Liver (tissue), 8 donors: ENCODE measurements at regions not wholly inside any gene's neighbourhood (a gene's known extent, or its start where the extent isn't known, plus 50 kb on each side); places are given as distances from the start of the nearest gene placed in this dataset.

Source experiments
- DNase-seq: peaks from one replicate; pipeline ENCODE4 v3.0.0-alpha.2; 2017; ENCODE audit warnings: low spot score
- H3K27ac ChIP-seq, 2 donors: one replicate each; pipeline ENCODE4 v1.7.0; 2013; ENCODE audit warnings: inconsistent platforms in 2 of 2, low read length in 2 of 2, control low read depth in 1 of 2, low read depth in 1 of 2, mild to moderate bottlenecking in 1 of 2
- H3K27me3 ChIP-seq, 4 donors: one replicate each; pipeline versions ENCODE4 v1.6.1 to v1.7.0; 2013; ENCODE audit warnings: low read length in 3 of 4, inconsistent platforms in 1 of 4, mild to moderate bottlenecking in 1 of 4, moderate library complexity in 1 of 4; ENCODE audit not compliant: control insufficient read depth in 4 of 4, insufficient read depth in 4 of 4
- H3K36me3 ChIP-seq, 4 donors: one replicate each; pipeline versions ENCODE4 v1.6.1 to v1.7.0; 2013; ENCODE audit warnings: low read length in 3 of 4, mild to moderate bottlenecking in 3 of 4, low read depth in 1 of 4, moderate library complexity in 1 of 4; ENCODE audit not compliant: control insufficient read depth in 4 of 4, insufficient read depth in 3 of 4
- H3K4me1 ChIP-seq, 4 donors: one replicate each; pipeline versions ENCODE4 v1.6.1 to v1.7.0; 2013; ENCODE audit warnings: low read length in 3 of 4, mild to moderate bottlenecking in 3 of 4, moderate library complexity in 1 of 4; ENCODE audit not compliant: control insufficient read depth in 4 of 4, insufficient read depth in 4 of 4
- H3K4me3 ChIP-seq, 3 donors: one replicate each; pipeline versions ENCODE4 v1.6.1 to v1.7.0; 2013; ENCODE audit warnings: low read length in 3 of 3, control low read depth in 1 of 3, low read depth in 1 of 3, mild to moderate bottlenecking in 1 of 3
- H3K9ac ChIP-seq, 2 donors: one replicate each; pipeline ENCODE4 v1.7.0; 2013; ENCODE audit warnings: low read length in 2 of 2, mild to moderate bottlenecking in 2 of 2, moderate library complexity in 2 of 2, control low read depth in 1 of 2, low read depth in 1 of 2
- H3K9me3 ChIP-seq, 4 donors: one replicate each; pipeline versions ENCODE4 v1.6.1 to v1.7.0; 2013; ENCODE audit warnings: low read length in 3 of 4; ENCODE audit not compliant: control insufficient read depth in 4 of 4
- ATF3 ChIP-seq: IDR thresholded peaks from 2 replicates; pipeline ENCODE4 v1.6.1; 2016; ENCODE audit warnings: antibody characterized with exemption
- EGR1 ChIP-seq, 2 donors: IDR thresholded peaks; 2 replicates each; pipeline ENCODE4 v1.6.1; 2016 to 2018; ENCODE audit warnings: antibody characterized with exemption in 2 of 2, low read depth in 2 of 2
- FOXA1 ChIP-seq: IDR thresholded peaks from 2 replicates; pipeline ENCODE4 v1.6.1; 2016; ENCODE audit warnings: antibody characterized with exemption
- FOXA2 ChIP-seq: IDR thresholded peaks from 2 replicates; pipeline ENCODE4 v1.6.1; 2016; ENCODE audit warnings: antibody characterized with exemption
- GABPA ChIP-seq, 2 donors: IDR thresholded peaks in 1 of 2; conservative IDR thresholded peaks in 1 of 2; 2 replicates each; pipeline ENCODE4 v1.6.1; 2016; ENCODE audit warnings: antibody characterized with exemption in 2 of 2, mild to moderate bottlenecking in 1 of 2, moderate library complexity in 1 of 2
- HNF4A ChIP-seq, 2 donors: conservative IDR thresholded peaks; 2 replicates each; pipeline ENCODE4 v1.6.1; 2016; ENCODE audit warnings: antibody characterized with exemption in 2 of 2, mild to moderate bottlenecking in 2 of 2
- HNF4G ChIP-seq: IDR thresholded peaks from 2 replicates; pipeline ENCODE4 v1.6.1; 2016; ENCODE audit warnings: antibody characterized with exemption
- JUND ChIP-seq, 2 donors: IDR thresholded peaks; 2 replicates each; pipeline ENCODE4 v1.6.1; 2016; ENCODE audit warnings: antibody characterized with exemption in 2 of 2
- NR2F2 ChIP-seq: IDR thresholded peaks from 2 replicates; pipeline ENCODE4 v1.6.1; 2016; ENCODE audit warnings: antibody characterized with exemption
- RAD21 ChIP-seq, 2 donors: IDR thresholded peaks; 2 replicates each; pipeline ENCODE4 v1.6.1; 2016; ENCODE audit warnings: antibody characterized with exemption in 2 of 2, mild to moderate bottlenecking in 2 of 2
- REST ChIP-seq: IDR thresholded peaks from 2 replicates; pipeline ENCODE4 v1.6.1; 2016; ENCODE audit warnings: antibody characterized with exemption, mild to moderate bottlenecking
- RXRA ChIP-seq, 2 donors: IDR thresholded peaks; 2 replicates each; pipeline ENCODE4 v1.6.1; 2017 to 2018; ENCODE audit warnings: antibody characterized with exemption in 2 of 2, mild to moderate bottlenecking in 1 of 2
- SP1 ChIP-seq: IDR thresholded peaks from 2 replicates; pipeline ENCODE4 v1.6.1; 2018; ENCODE audit warnings: antibody characterized with exemption, mild to moderate bottlenecking
- TAF1 ChIP-seq: conservative IDR thresholded peaks from 2 replicates; pipeline ENCODE4 v1.6.1; 2016; ENCODE audit warnings: antibody characterized with exemption, mild to moderate bottlenecking
- YY1 ChIP-seq: IDR thresholded peaks from 2 replicates; pipeline ENCODE4 v1.6.1; 2016; ENCODE audit warnings: antibody characterized with exemption, mild to moderate bottlenecking
- ZBTB33 ChIP-seq: IDR thresholded peaks from 2 replicates; pipeline ENCODE4 v1.6.1; 2016; ENCODE audit warnings: antibody characterized with exemption
- WGBS: extraction: QIAGEN DNeasy Blood & Tissue Kit; methylation state at CpG from one replicate; pipeline ENCODE4 v1.1.7; 2013; 5-methylcytosine and 5-hydroxymethylcytosine counted together
- TF ChIP-seq, protein P1 (sequence below): fragments of 150-350 bp; IDR thresholded peaks from 2 replicates; pipeline ENCODE4 v1.5.1; 2017; ENCODE audit warnings: improper control_type of control experiment, low read depth, low read length; ENCODE audit not compliant: missing input control
- TF ChIP-seq, protein P2 (sequence below): IDR thresholded peaks from 2 replicates; pipeline ENCODE4 v1.6.1; 2016; ENCODE audit warnings: antibody characterized with exemption
- donor health status: healthy.
- donor health status: healthy.
- donor health status: healthy.
- donor health status: healthy.
- donor health status: healthy.

GRCh38 chr5:39998518-39998917 is 573.7 kb upstream of the DAB2 start:
- Histone ChIP-seq H3K4me3 (no peak overlapping the region), H3K9ac (no peak overlapping the region), H3K27me3 (no peaks in the 10 kb centered on the region), H3K27ac (no peak overlapping the region), H3K9me3 (no peaks in the 10 kb centered on the region), H3K4me1 (no peaks in the 10 kb centered on the region), H3K36me3 (no peaks in the 10 kb centered on the region)
- DNase-seq = no peak
- TF ChIP-seq, protein P1, sequence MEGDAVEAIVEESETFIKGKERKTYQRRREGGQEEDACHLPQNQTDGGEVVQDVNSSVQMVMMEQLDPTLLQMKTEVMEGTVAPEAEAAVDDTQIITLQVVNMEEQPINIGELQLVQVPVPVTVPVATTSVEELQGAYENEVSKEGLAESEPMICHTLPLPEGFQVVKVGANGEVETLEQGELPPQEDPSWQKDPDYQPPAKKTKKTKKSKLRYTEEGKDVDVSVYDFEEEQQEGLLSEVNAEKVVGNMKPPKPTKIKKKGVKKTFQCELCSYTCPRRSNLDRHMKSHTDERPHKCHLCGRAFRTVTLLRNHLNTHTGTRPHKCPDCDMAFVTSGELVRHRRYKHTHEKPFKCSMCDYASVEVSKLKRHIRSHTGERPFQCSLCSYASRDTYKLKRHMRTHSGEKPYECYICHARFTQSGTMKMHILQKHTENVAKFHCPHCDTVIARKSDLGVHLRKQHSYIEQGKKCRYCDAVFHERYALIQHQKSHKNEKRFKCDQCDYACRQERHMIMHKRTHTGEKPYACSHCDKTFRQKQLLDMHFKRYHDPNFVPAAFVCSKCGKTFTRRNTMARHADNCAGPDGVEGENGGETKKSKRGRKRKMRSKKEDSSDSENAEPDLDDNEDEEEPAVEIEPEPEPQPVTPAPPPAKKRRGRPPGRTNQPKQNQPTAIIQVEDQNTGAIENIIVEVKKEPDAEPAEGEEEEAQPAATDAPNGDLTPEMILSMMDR = no peak
- TF ChIP-seq TAF1 = no peak
- no peak for TF ChIP-seq JUND (IDR thresholded peaks at IDR 0.05)
- no peak for TF ChIP-seq FOXA2
- no peak for TF ChIP-seq HNF4A (conservative IDR thresholded peaks at IDR 0.05)
- no peak for TF ChIP-seq RAD21 (IDR thresholded peaks at IDR 0.05)
- no peak for TF ChIP-seq GABPA (IDR thresholded peaks at IDR 0.05 in 1 of 2, conservative IDR thresholded peaks at IDR 0.05 in 1 of 2)
- TF ChIP-seq EGR1 (IDR thresholded peaks at IDR 0.05; ENCODE audit: low read depth in 2 of 2) = no peak
- TF ChIP-seq, protein P2, sequence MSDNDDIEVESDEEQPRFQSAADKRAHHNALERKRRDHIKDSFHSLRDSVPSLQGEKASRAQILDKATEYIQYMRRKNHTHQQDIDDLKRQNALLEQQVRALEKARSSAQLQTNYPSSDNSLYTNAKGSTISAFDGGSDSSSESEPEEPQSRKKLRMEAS = no peak
- TF ChIP-seq HNF4G = no peak
- no peak for TF ChIP-seq RXRA (IDR thresholded peaks at IDR 0.05)
- no peak for TF ChIP-seq ZBTB33
- no peak for TF ChIP-seq NR2F2
- no peak for TF ChIP-seq YY1
- TF ChIP-seq SP1 = no peak
- no peak for TF ChIP-seq FOXA1
- TF ChIP-seq ATF3 = no peak
- TF ChIP-seq REST = no peak

- Histone ChIP-seq H3K36me3 (no peaks in the 10 kb centered on the region), H3K27me3 (no peaks in the 10 kb centered on the region), H3K4me1 (no peaks in the 10 kb centered on the region), H3K9ac (no peak overlapping the region), H3K4me3 (no peak overlapping the region), H3K9me3 (no peaks in the 10 kb centered on the region), H3K27ac (no peak overlapping the region)
- 70% methylated on average over 1 of the region's 1 CpG for WGBS
- DNase-seq = no peak
- TF ChIP-seq EGR1 (IDR thresholded peaks at IDR 0.05; ENCODE audit: low read depth in 2 of 2) (no peak), GABPA (IDR thresholded peaks at IDR 0.05 in 1 of 2, conservative IDR thresholded peaks at IDR 0.05 in 1 of 2) (no peak), HNF4G (no peak), JUND (IDR thresholded peaks at IDR 0.05) (no peak), ZBTB33 (no peak), NR2F2 (no peak), HNF4A (conservative IDR thresholded peaks at IDR 0.05) (no peak), FOXA2 (no peak), TAF1 (no peak), FOXA1 (no peak), ATF3 (no peak)
- TF ChIP-seq, protein P1 = no peak
Measured at GRCh38 chr5:39995990-39996389, 571.2 kb upstream of the DAB2 start.
